SK-N-SH (cell line): ENCODE measurements at regions not wholly inside any gene's neighbourhood (a gene's known extent, or its start where the extent isn't known, plus 50 kb on each side); places are given as distances from the start of the nearest gene placed in this dataset.

Experiments used
- CTCF ChIA-PET: fragments of 300-600, 350-600 bp; formaldehyde crosslinking; extraction: SDS; loops from one replicate; lab custom pipeline; 2021; lab: Yijun Ruan, JAX
- POLR2A ChIA-PET: fragments of 350-600 bp; sonication (Branson Sonifier 250); formaldehyde crosslinking; extraction: SDS; loops from one replicate; lab custom pipeline; 2020; ENCODE audit warnings: antibody characterized with exemption, inconsistent platforms; lab: Yijun Ruan, JAX
- DNase-seq: peaks from one replicate; pipeline ENCODE4 v3.0.0; 2012
- H2AFZ ChIP-seq: fragments of 200-600 bp; sonication (generic); 2 replicates; pipeline ENCODE4 v1.8.1; 2016; ENCODE audit warnings: antibody characterized with exemption, mild to moderate bottlenecking, low read depth
- H3F3A ChIP-seq: fragments of 200-600 bp; sonication (generic); replicated peaks from 2 replicates; pipeline ENCODE3; 2016; ENCODE audit warnings: antibody characterized with exemption, mild to moderate bottlenecking; ENCODE audit not compliant: insufficient read depth
- H3K27ac ChIP-seq, 2 experiments: fragments of 200-500 bp in 1 of 2; fragments of 200-600 bp in 1 of 2; sonication (Bioruptor generic) in 1 of 2; sonication (generic), shearing (Covaris generic) in 1 of 2; 2 replicates each; pipeline versions ENCODE4 v1.5.1 to v1.6.1; 2014 to 2016; ENCODE audit warnings: low read depth in 2 of 2, inconsistent platforms in 1 of 2, low read length in 1 of 2, mild to moderate bottlenecking in 1 of 2, mixed read lengths in 1 of 2
- H3K27me3 ChIP-seq: fragments of 200-600 bp; sonication (generic), shearing (Covaris generic); 2 replicates; pipeline ENCODE4 v1.6.1; 2016; ENCODE audit warnings: mixed run types; ENCODE audit not compliant: insufficient read depth
- H3K36me3 ChIP-seq, 2 experiments: fragments of 200-500 bp in 1 of 2; fragments of 200-600 bp in 1 of 2; sonication (Bioruptor generic) in 1 of 2; sonication (generic) in 1 of 2; replicated peaks in 1 of 2; 2 replicates each; pipeline versions ENCODE3 to v1.5.1; 2014 to 2016; ENCODE audit warnings: low read length in 1 of 2, mild to moderate bottlenecking in 1 of 2; ENCODE audit not compliant: insufficient read depth in 2 of 2, control insufficient read depth in 1 of 2
- H3K4me1 ChIP-seq, 2 experiments: fragments of 200-500 bp in 1 of 2; fragments of 200-600 bp in 1 of 2; sonication (Bioruptor generic) in 1 of 2; sonication (generic), shearing (Covaris generic) in 1 of 2; 2 replicates each; pipeline versions ENCODE4 v1.5.1 to v1.6.1; 2014 to 2016; ENCODE audit warnings: low read depth in 1 of 2, low read length in 1 of 2, mixed run types in 1 of 2; ENCODE audit not compliant: insufficient read depth in 2 of 2, control insufficient read depth in 1 of 2
- H3K4me2 ChIP-seq: fragments of 200-600 bp; sonication (generic), shearing (Covaris generic); 2 replicates; pipeline ENCODE4 v1.6.1; 2017; ENCODE audit warnings: mixed run types
- H3K4me3 ChIP-seq, 2 experiments: fragments of 200-500 bp in 1 of 2; fragments of 200-600 bp in 1 of 2; sonication (Bioruptor generic) in 1 of 2; sonication (generic), shearing (Covaris generic) in 1 of 2; 2 replicates each; pipeline versions ENCODE4 v1.5.1 to v1.8.1; 2014 to 2016; ENCODE audit warnings: low read depth in 2 of 2, inconsistent platforms in 1 of 2, low read length in 1 of 2, mild to moderate bottlenecking in 1 of 2, mixed read lengths in 1 of 2, moderate library complexity in 1 of 2
- H3K79me2 ChIP-seq: fragments of 200-600 bp; sonication (generic); 2 replicates; pipeline ENCODE4 v1.8.1; 2017; ENCODE audit warnings: mild to moderate bottlenecking; ENCODE audit not compliant: insufficient read depth
- H3K9ac ChIP-seq: fragments of 200-600 bp; sonication (generic); 2 replicates; pipeline ENCODE4 v1.6.1; 2017; ENCODE audit warnings: mixed run types
- H3K9me2 ChIP-seq: fragments of 200-600 bp; sonication (generic); 2 replicates; pipeline ENCODE4 v1.6.1; 2017; ENCODE audit warnings: mixed run types
- H3K9me3 ChIP-seq: fragments of 200-600 bp; sonication (generic); 2 replicates; pipeline ENCODE4 v1.6.1; 2017; ENCODE audit warnings: mixed run types, mild to moderate bottlenecking, moderate library complexity
- H4K20me1 ChIP-seq: fragments of 200-600 bp; sonication (generic); 2 replicates; pipeline ENCODE4 v1.6.1; 2017; ENCODE audit warnings: mild to moderate bottlenecking, mixed run types; ENCODE audit not compliant: insufficient read depth
- CTCF ChIP-seq: fragments of 200-600 bp; sonication (generic); IDR thresholded peaks from 2 replicates; pipeline ENCODE4 v1.6.1; 2017; ENCODE audit warnings: antibody characterized with exemption, mild to moderate bottlenecking, moderate library complexity
- ELF1 ChIP-seq: IDR thresholded peaks from 2 replicates; pipeline ENCODE4 v1.4.0; 2012
- EZH2phosphoT487 ChIP-seq: fragments of 200-600 bp; sonication (generic); IDR thresholded peaks from 2 replicates; pipeline ENCODE4 v1.6.1; 2017; ENCODE audit warnings: low read depth, mixed run types, mild to moderate bottlenecking, antibody characterized with exemption, moderate library complexity, borderline replicate concordance
- FOSL2 ChIP-seq: IDR thresholded peaks from 2 replicates; pipeline ENCODE4 v1.4.0; 2012; ENCODE audit warnings: low read depth, mild to moderate bottlenecking, moderate library complexity, borderline replicate concordance
- FOXJ3 ChIP-seq: sonication (generic); formaldehyde crosslinking; IDR thresholded peaks from 2 replicates; pipeline ENCODE4 v1.5.1; 2020; ENCODE audit warnings: mild to moderate bottlenecking, missing genetic modification reagents
- FOXM1 ChIP-seq: IDR thresholded peaks from 2 replicates; pipeline ENCODE4 v1.4.0; 2012; ENCODE audit warnings: low read depth, mild to moderate bottlenecking
- MEF2A ChIP-seq: IDR thresholded peaks from 2 replicates; pipeline ENCODE4 v1.4.0; 2012; ENCODE audit warnings: low read depth, borderline replicate concordance
- NFIC ChIP-seq: IDR thresholded peaks from 2 replicates; pipeline ENCODE4 v1.4.0; 2012; ENCODE audit warnings: borderline replicate concordance
- NRF1 ChIP-seq: IDR thresholded peaks from 2 replicates; pipeline ENCODE4 v1.6.1; 2012; ENCODE audit warnings: low read depth, mild to moderate bottlenecking, low read length
- POLR2AphosphoS5 ChIP-seq: IDR thresholded peaks from 2 replicates; pipeline ENCODE4 v1.6.1; 2012; ENCODE audit warnings: low read depth, low read length
- RAD21 ChIP-seq: IDR thresholded peaks from 2 replicates; pipeline ENCODE4 v1.6.1; 2012; ENCODE audit warnings: mild to moderate bottlenecking, low read length
- RCOR1 ChIP-seq: fragments of 150-350 bp; IDR thresholded peaks from 2 replicates; pipeline ENCODE4 v1.6.1; 2017; ENCODE audit warnings: antibody characterized with exemption, low read length
- RFX5 ChIP-seq: IDR thresholded peaks from 2 replicates; pipeline ENCODE4 v1.6.1; 2012; ENCODE audit warnings: mild to moderate bottlenecking, improper control_type of control experiment, low read length
- SMC3 ChIP-seq: IDR thresholded peaks from 2 replicates; pipeline ENCODE4 v1.6.1; 2012; ENCODE audit warnings: low read depth, low read length, improper control_type of control experiment
- TAF1 ChIP-seq: IDR thresholded peaks from 2 replicates; pipeline ENCODE4 v1.6.1; 2012; ENCODE audit warnings: low read depth, mild to moderate bottlenecking, low read length, moderate library complexity, borderline replicate concordance
- TCF12 ChIP-seq: IDR thresholded peaks from 2 replicates; pipeline ENCODE4 v1.4.0; 2012
- YY1 ChIP-seq: IDR thresholded peaks from 2 replicates; pipeline ENCODE4 v1.4.0; 2012; ENCODE audit warnings: low read depth, mild to moderate bottlenecking
- ZBTB33 ChIP-seq: IDR thresholded peaks from 2 replicates; pipeline ENCODE4 v1.4.0; 2012; ENCODE audit warnings: low read depth, borderline replicate concordance
- WGBS: methylation state at CpG from one replicate; pipeline ENCODE4 v1.1.6; 2017; ENCODE audit warnings: low lambda C conversion rate; 5-methylcytosine and 5-hydroxymethylcytosine counted together
- TF ChIP-seq, protein P1 (sequence below): IDR thresholded peaks from 2 replicates; pipeline ENCODE4; 2012
- TF ChIP-seq, protein P2 (sequence below): IDR thresholded peaks from 2 replicates; pipeline ENCODE4 v1.6.1; 2012; ENCODE audit warnings: mild to moderate bottlenecking, low read depth, low read length, moderate library complexity

- Histone ChIP-seq H3K4me3 (no peak overlapping the region), H3K4me2 (no peak overlapping the region), H3K27ac (no peak overlapping the region), H3K9me2 (no peaks in the 10 kb centered on the region), H3K79me2 (no peaks in the 10 kb centered on the region), H3K4me1 (no peaks in the 10 kb centered on the region), H4K20me1 (no peaks in the 10 kb centered on the region), H3F3A (no peaks in the 10 kb centered on the region), H3K9me3 (no peaks in the 10 kb centered on the region), H3K27me3 (no peaks in the 10 kb centered on the region; the same call in 1 of the 2 replicates), H2AFZ (no peak overlapping the region), H3K36me3 (no peaks in the 10 kb centered on the region), H3K9ac (no peak overlapping the region)
- TF ChIP-seq FOXJ3 (no peak), YY1 (no peak), ELF1 (no peak), FOXM1 (no peak), ZBTB33 (no peak), RFX5 (no peak), RAD21 (no peak), EZH2phosphoT487 (no peak), POLR2AphosphoS5 (no peak), RCOR1 (no peak), FOSL2 (no peak), NFIC (no peak), SMC3 (no peak), CTCF (no peak), MEF2A (no peak), NRF1 (no peak), TAF1 (no peak), TCF12 (no peak)
- TF ChIP-seq, protein P1, sequence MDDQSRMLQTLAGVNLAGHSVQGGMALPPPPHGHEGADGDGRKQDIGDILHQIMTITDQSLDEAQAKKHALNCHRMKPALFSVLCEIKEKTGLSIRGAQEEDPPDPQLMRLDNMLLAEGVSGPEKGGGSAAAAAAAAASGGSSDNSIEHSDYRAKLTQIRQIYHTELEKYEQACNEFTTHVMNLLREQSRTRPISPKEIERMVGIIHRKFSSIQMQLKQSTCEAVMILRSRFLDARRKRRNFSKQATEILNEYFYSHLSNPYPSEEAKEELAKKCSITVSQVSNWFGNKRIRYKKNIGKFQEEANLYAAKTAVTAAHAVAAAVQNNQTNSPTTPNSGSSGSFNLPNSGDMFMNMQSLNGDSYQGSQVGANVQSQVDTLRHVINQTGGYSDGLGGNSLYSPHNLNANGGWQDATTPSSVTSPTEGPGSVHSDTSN = no peak
- TF ChIP-seq, protein P2, sequence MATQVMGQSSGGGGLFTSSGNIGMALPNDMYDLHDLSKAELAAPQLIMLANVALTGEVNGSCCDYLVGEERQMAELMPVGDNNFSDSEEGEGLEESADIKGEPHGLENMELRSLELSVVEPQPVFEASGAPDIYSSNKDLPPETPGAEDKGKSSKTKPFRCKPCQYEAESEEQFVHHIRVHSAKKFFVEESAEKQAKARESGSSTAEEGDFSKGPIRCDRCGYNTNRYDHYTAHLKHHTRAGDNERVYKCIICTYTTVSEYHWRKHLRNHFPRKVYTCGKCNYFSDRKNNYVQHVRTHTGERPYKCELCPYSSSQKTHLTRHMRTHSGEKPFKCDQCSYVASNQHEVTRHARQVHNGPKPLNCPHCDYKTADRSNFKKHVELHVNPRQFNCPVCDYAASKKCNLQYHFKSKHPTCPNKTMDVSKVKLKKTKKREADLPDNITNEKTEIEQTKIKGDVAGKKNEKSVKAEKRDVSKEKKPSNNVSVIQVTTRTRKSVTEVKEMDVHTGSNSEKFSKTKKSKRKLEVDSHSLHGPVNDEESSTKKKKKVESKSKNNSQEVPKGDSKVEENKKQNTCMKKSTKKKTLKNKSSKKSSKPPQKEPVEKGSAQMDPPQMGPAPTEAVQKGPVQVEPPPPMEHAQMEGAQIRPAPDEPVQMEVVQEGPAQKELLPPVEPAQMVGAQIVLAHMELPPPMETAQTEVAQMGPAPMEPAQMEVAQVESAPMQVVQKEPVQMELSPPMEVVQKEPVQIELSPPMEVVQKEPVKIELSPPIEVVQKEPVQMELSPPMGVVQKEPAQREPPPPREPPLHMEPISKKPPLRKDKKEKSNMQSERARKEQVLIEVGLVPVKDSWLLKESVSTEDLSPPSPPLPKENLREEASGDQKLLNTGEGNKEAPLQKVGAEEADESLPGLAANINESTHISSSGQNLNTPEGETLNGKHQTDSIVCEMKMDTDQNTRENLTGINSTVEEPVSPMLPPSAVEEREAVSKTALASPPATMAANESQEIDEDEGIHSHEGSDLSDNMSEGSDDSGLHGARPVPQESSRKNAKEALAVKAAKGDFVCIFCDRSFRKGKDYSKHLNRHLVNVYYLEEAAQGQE = no peak
- no peak for DNase-seq
- CTCF ChIA-PET = interaction anchor here (0.7 kb wide), 1 partner anchor 520 kb away, joined by 3 read pairs; no protein-coding TSS in a partner anchor
- 20% methylated on average over 2 of the region's 2 CpGs for WGBS
- POLR2A ChIA-PET = no interaction called here
These were observed 403.7 kb upstream of the TMTC1 start for GRCh38 chr12:30187426-30187825.
